H1 (cell line): ENCODE measurements at regions not wholly inside any gene's neighbourhood (a gene's known extent, or its start where the extent isn't known, plus 50 kb on each side); places are given as distances from the start of the nearest gene placed in this dataset.
A peak's percentile ranks its signal among the peaks of the same experiment; 100 is the strongest.

Experiments
- CTCF ChIA-PET: fragments of 300-600 bp; sonication (Branson Sonifier 250); formaldehyde crosslinking; loops from one replicate; lab custom pipeline; 2021; ENCODE audit not compliant: partially characterized antibody; lab: Charles Lee
- POLR2A ChIA-PET: fragments of 300-600 bp; sonication (Branson Sonifier 250); formaldehyde crosslinking; loops from one replicate; lab custom pipeline; 2021; ENCODE audit warnings: inconsistent platforms; ENCODE audit not compliant: partially characterized antibody; lab: Charles Lee
- DNase-seq, 2 experiments: peaks; one replicate each; pipeline versions ENCODE4 v3.0.0 to v3.0.0-alpha.2; 2010 to 2022; ENCODE audit warnings: low spot score in 2 of 2, low read depth in 1 of 2, mixed read lengths in 1 of 2
- FAIRE-seq: peaks from 2 replicates; lab custom pipeline; 2011; peaks lifted over from hg19 to GRCh38; lab: Jason Lieb, UNC
- H2AFZ ChIP-seq: 2 replicates; pipeline ENCODE4 v1.8.1; 2012; ENCODE audit warnings: low read length, inconsistent platforms
- H2AK5ac ChIP-seq: 2 replicates; pipeline ENCODE4 v1.6.1; 2013; ENCODE audit warnings: low read depth, low read length
- H2BK120ac ChIP-seq: replicated peaks from 2 replicates; pipeline ENCODE3; 2013; ENCODE audit warnings: low read depth, low read length, inconsistent platforms
- H2BK12ac ChIP-seq: 2 replicates; pipeline ENCODE4 v1.6.1; 2013; ENCODE audit warnings: low read depth, low read length
- H2BK15ac ChIP-seq: 2 replicates; pipeline ENCODE4 v1.6.1; 2013; ENCODE audit warnings: low read length
- H2BK20ac ChIP-seq: 2 replicates; pipeline ENCODE4 v1.6.1; 2013; ENCODE audit warnings: low read length
- H2BK5ac ChIP-seq: 2 replicates; pipeline ENCODE4 v1.6.1; 2013; ENCODE audit warnings: low read depth, low read length
- H3K14ac ChIP-seq: 2 replicates; pipeline ENCODE4 v1.6.1; 2013; ENCODE audit warnings: inconsistent platforms; ENCODE audit not compliant: insufficient read length
- H3K18ac ChIP-seq: 2 replicates; pipeline ENCODE4 v1.6.1; 2013; ENCODE audit warnings: low read length; ENCODE audit errors: extremely low read depth
- H3K23ac ChIP-seq: 2 replicates; pipeline ENCODE4 v1.6.1; 2013; ENCODE audit warnings: inconsistent platforms; ENCODE audit not compliant: insufficient read length
- H3K23me2 ChIP-seq: 2 replicates; pipeline ENCODE4 v1.6.1; 2013; ENCODE audit warnings: low read depth, low read length
- H3K27ac ChIP-seq: 2 replicates; pipeline ENCODE4 v1.6.1; 2011; ENCODE audit warnings: low read depth, low read length, inconsistent platforms
- H3K27me3 ChIP-seq, 4 experiments: replicated peaks in 1 of 4; 1 replicate in 1 of 4; 2 replicates in 3 of 4; pipeline versions ENCODE4 v1.6.1 to v1.8.1; 2011 to 2013; ENCODE audit warnings: low read length in 3 of 4, mild to moderate bottlenecking in 3 of 4, inconsistent platforms in 2 of 4, mixed read lengths in 2 of 4, moderate library complexity in 1 of 4; ENCODE audit not compliant: control insufficient read depth in 3 of 4, insufficient read depth in 3 of 4; ENCODE audit errors: extremely low read depth in 1 of 4
- H3K36me3 ChIP-seq, 4 experiments: 2 replicates each; pipeline versions ENCODE4 v1.6.1 to v1.8.1; 2011 to 2013; ENCODE audit warnings: mild to moderate bottlenecking in 4 of 4, low read length in 3 of 4, moderate library complexity in 2 of 4, control low read depth in 1 of 4, inconsistent platforms in 1 of 4; ENCODE audit not compliant: insufficient read depth in 4 of 4, control insufficient read depth in 2 of 4
- H3K4ac ChIP-seq: replicated peaks from 2 replicates; pipeline ENCODE3; 2013; ENCODE audit warnings: low read length, low read depth, mixed read lengths, inconsistent platforms; ENCODE audit not compliant: insufficient read length
- H3K4me1 ChIP-seq, 4 experiments: replicated peaks in 1 of 4; 1 replicate in 1 of 4; 2 replicates in 3 of 4; pipeline versions ENCODE4 v1.6.1 to v1.8.1; 2011 to 2013; ENCODE audit warnings: low read length in 3 of 4, inconsistent platforms in 2 of 4, mixed read lengths in 1 of 4; ENCODE audit not compliant: insufficient read depth in 4 of 4, control insufficient read depth in 3 of 4
- H3K4me2 ChIP-seq, 2 experiments: 2 replicates each; pipeline versions ENCODE4 v1.6.1 to v1.8.1; 2011 to 2013; ENCODE audit warnings: low read depth in 2 of 2, low read length in 2 of 2, control low read depth in 1 of 2, inconsistent platforms in 1 of 2, mild to moderate bottlenecking in 1 of 2; ENCODE audit not compliant: insufficient read depth in 1 of 2
- H3K4me3 ChIP-seq, 4 experiments: fragments of 200-600, 300-600 bp in 1 of 4; sonication (generic), shearing (Covaris generic), sonication (Bioruptor Twin) in 1 of 4; 2 replicates each; pipeline versions ENCODE4 v1.5.1 to v1.8.1; 2011 to 2016; ENCODE audit warnings: low read length in 4 of 4, low read depth in 3 of 4, control low read depth in 2 of 4, inconsistent platforms in 2 of 4, mild to moderate bottlenecking in 2 of 4, mixed read lengths in 1 of 4, moderate library complexity in 1 of 4; ENCODE audit not compliant: insufficient read depth in 2 of 4; ENCODE audit errors: extremely low read depth in 1 of 4
- H3K56ac ChIP-seq: replicated peaks from 2 replicates; pipeline ENCODE3; 2013; ENCODE audit warnings: low read depth, mild to moderate bottlenecking, mixed read lengths, low read length, inconsistent platforms; ENCODE audit not compliant: insufficient read length
- H3K79me1 ChIP-seq: 2 replicates; pipeline ENCODE4 v1.6.1; 2013; ENCODE audit warnings: low read depth, low read length, control low read depth
- H3K79me2 ChIP-seq, 2 experiments: 2 replicates each; pipeline versions ENCODE4 v1.6.1 to v1.8.1; 2012 to 2013; ENCODE audit warnings: low read length in 2 of 2, mild to moderate bottlenecking in 2 of 2, inconsistent platforms in 1 of 2; ENCODE audit not compliant: insufficient read depth in 2 of 2, control insufficient read depth in 1 of 2
- H3K9ac ChIP-seq, 4 experiments: replicated peaks in 1 of 4; 1 replicate in 1 of 4; 2 replicates in 3 of 4; pipeline versions ENCODE4 v1.6.1 to v1.8.1; 2011 to 2013; ENCODE audit warnings: low read depth in 3 of 4, low read length in 3 of 4, control low read depth in 2 of 4, mild to moderate bottlenecking in 2 of 4, moderate library complexity in 2 of 4, inconsistent platforms in 1 of 4; ENCODE audit errors: extremely low read depth in 1 of 4
- H3K9me3 ChIP-seq, 2 experiments: 2 replicates each; pipeline versions ENCODE4 v1.6.1 to v1.8.1; 2012 to 2013; ENCODE audit warnings: mild to moderate bottlenecking in 2 of 2, moderate library complexity in 2 of 2, control low read depth in 1 of 2, inconsistent platforms in 1 of 2, low read depth in 1 of 2, low read length in 1 of 2, mixed read lengths in 1 of 2; ENCODE audit not compliant: insufficient read depth in 2 of 2
- H4K20me1 ChIP-seq, 2 experiments: replicated peaks in 1 of 2; 2 replicates each; pipeline versions ENCODE3 to v1.8.1; 2011 to 2013; ENCODE audit warnings: inconsistent platforms in 2 of 2, low read length in 2 of 2, mild to moderate bottlenecking in 1 of 2; ENCODE audit not compliant: insufficient read depth in 2 of 2, control insufficient read depth in 1 of 2
- H4K5ac ChIP-seq: 2 replicates; pipeline ENCODE4 v1.6.1; 2013; ENCODE audit warnings: low read length, low read depth, mixed read lengths, inconsistent platforms; ENCODE audit not compliant: insufficient read length
- H4K8ac ChIP-seq: 2 replicates; pipeline ENCODE4 v1.8.0; 2013; ENCODE audit warnings: mild to moderate bottlenecking, moderate library complexity, low read length, inconsistent platforms; ENCODE audit not compliant: insufficient read depth; ENCODE audit errors: extremely low read depth
- H4K91ac ChIP-seq: replicated peaks from 2 replicates; pipeline ENCODE3; 2013; ENCODE audit warnings: low read length, mixed read lengths, inconsistent platforms; ENCODE audit not compliant: insufficient read length
- BCL11A ChIP-seq, 2 experiments: IDR thresholded peaks; one replicate each; pipeline ENCODE4 v1.6.1; 2011; ENCODE audit warnings: low read depth in 2 of 2, low read length in 2 of 2, mild to moderate bottlenecking in 2 of 2
- WGBS, 2 experiments: shearing (Covaris generic) in 1 of 2; methylation state at CpG; one replicate each; pipeline versions ENCODE4 v1.1.6 to v1.1.7; 2013 to 2015; ENCODE audit warnings: low lambda C conversion rate in 2 of 2, mixed read lengths in 2 of 2, inconsistent platforms in 1 of 2, low coverage in 1 of 2, missing lambda C conversion rate in 1 of 2; ENCODE audit not compliant: insufficient replicate concordance in 2 of 2, insufficient coverage in 1 of 2, insufficient read length in 1 of 2; ENCODE audit errors: extremely low coverage in 1 of 2, missing lambda C conversion rate in 1 of 2; 5-methylcytosine and 5-hydroxymethylcytosine counted together

GRCh38 chr6:21827425-21828202, 234.1 kb downstream of the SOX4 start:
- Histone ChIP-seq H4K20me1 (peaks cover 2% of the 10 kb centered on the region in 2 experiments), H3K4me1 (peaks cover 3 to 25% (median 11%) of the 10 kb centered on the region in 4 experiments; a peak in 5 of 7 replicates), H4K5ac (no peak overlapping the region), H3K27ac (no peak overlapping the region), H3K4me2 (peak overlapping the region in 1 of 2 experiments; percentile 6; a peak in 1 of 4 replicates), H3K79me1 (no peaks in the 10 kb centered on the region; the same call in 1 of the 2 replicates), H2BK20ac (no peak overlapping the region), H3K56ac (no peak overlapping the region), H2BK15ac (no peak overlapping the region), H4K8ac (no peak overlapping the region), H3K4me3 (no peak overlapping the region), H3K9ac (no peak overlapping the region), H2AFZ (no peak overlapping the region), H3K27me3 (no peaks in the 10 kb centered on the region), H2BK120ac (no peak overlapping the region), H4K91ac (no peak overlapping the region), H3K36me3 (no peaks in the 10 kb centered on the region), H3K18ac (no peak overlapping the region), H3K23ac (no peak overlapping the region), H3K23me2 (no peaks in the 10 kb centered on the region), H2BK12ac (no peak overlapping the region), H3K79me2 (peaks cover 5 to 91% of the 10 kb centered on the region in 2 experiments), H3K4ac (no peak overlapping the region), H2BK5ac (no peak overlapping the region), H3K14ac (no peak overlapping the region), H3K9me3 (no peaks in the 10 kb centered on the region), H2AK5ac (no peak overlapping the region)
- CTCF ChIA-PET = interaction anchor here (1.0 to 2.2 kb wide), 3 partner anchors 21 to 108 kb away, joined by 3 to 5 read pairs (median 4); no protein-coding TSS in a partner anchor
- WGBS, 2 experiments = 79 to 100% methylated on average over 3 to 8 of the region's 8 CpGs
- DNase-seq (no peak), FAIRE-seq (peak; percentile 24)
- POLR2A ChIA-PET = interaction anchor here (0.8 to 2.1 kb wide), 3 partner anchors 9 to 162 kb away, joined by 3 to 7 read pairs (median 3); no protein-coding TSS in a partner anchor
- TF ChIP-seq BCL11A (IDR thresholded peaks at IDR 0.05; ENCODE audit: low read depth in 2 of 2, low read length in 2 of 2) = no peak
